ENCODE measurements at regions not wholly inside any gene's neighbourhood (a gene's known extent, or its start where the extent isn't known, plus 50 kb on each side); places are given as distances from the start of the nearest gene placed in this dataset.

DNA sequence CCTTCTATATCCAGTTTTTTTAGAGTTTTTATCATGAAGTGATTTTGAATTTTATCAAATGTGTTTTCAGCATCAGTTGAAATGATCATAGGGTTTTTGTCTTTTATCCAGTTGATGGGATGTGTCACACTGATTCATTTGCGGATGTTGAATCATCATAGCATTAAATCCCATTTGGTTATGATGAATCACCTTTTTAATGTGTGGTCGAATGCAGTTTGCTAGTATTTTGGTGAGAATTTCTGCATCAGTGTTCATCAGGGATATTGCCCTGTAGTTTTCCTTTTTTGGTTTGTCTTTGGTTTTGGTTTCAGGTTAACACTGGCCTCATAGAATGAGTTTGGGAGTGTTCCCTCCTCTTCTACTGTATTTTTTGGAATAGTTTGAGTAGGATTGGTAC, 80.3 kb downstream of the DIRAS3 start:
- TF ChIP-seq EZH2 (IDR thresholded peaks at IDR 0.05; ENCODE audit: insufficient read depth, poor library complexity, severe bottlenecking) (no peak), EZH2phosphoT487 (IDR thresholded peaks at IDR 0.05; ENCODE audit: insufficient read depth, low read depth) (no peak)
